Activated CD4-positive, alpha-beta T cell treated with anti-CD3 and anti-CD28 coated beads, Interleukin-10, Interleukin-2, amounts not matched to agents 100 ng/mL and 50 ng/mL, durations not matched to agents 16 hours and 8 hours (primary cell): ENCODE measurements at regions not wholly inside any gene's neighbourhood (a gene's known extent, or its start where the extent isn't known, plus 50 kb on each side); places are given as distances from the start of the nearest gene placed in this dataset.
"Not testable (repeated sequence)": the region's sequence is repeated elsewhere in the genome, so short reads cannot be mapped to it uniquely, and the experiment has no call there.

Source experiments
- DNase-seq: peaks from one replicate; pipeline ENCODE4 v3.0.0-alpha.2; 2020

GRCh38 chr15:29648415-29648814 lies 173.9 kb downstream of the TJP1 start:
- not testable (repeated sequence) for DNase-seq

GRCh38 chr15:29645841-29646240 lies 176.4 kb downstream of the TJP1 start:
- DNase-seq, result no peak

- DNase-seq, result not testable (repeated sequence)
These were observed 177.9 kb downstream of the TJP1 start for GRCh38 chr15:29644361-29644760.

GRCh38 chr15:29638781-29639180 lies 183.5 kb downstream of the TJP1 start:
- no peak for DNase-seq

GRCh38 chr15:29638011-29638410 lies 184.3 kb downstream of the TJP1 start:
- DNase-seq, result no peak

- DNase-seq, result no peak
These were observed 184.7 kb downstream of the TJP1 start for GRCh38 chr15:29637555-29637954.

- no peak for DNase-seq
These were observed 185.3 kb downstream of the TJP1 start for GRCh38 chr15:29636921-29637320.

GRCh38 chr15:29636140-29636539 lies 186.1 kb downstream of the TJP1 start:
- DNase-seq, result no peak

GRCh38 chr15:29635513-29636098 lies 186.7 kb downstream of the TJP1 start:
- DNase-seq, result no peak

GRCh38 chr15:29633971-29634370 lies 188.3 kb downstream of the TJP1 start:
- no peak for DNase-seq

- no peak for DNase-seq
These were observed 189.4 kb downstream of the TJP1 start for GRCh38 chr15:29632671-29633406.

- no peak for DNase-seq
These were observed 190.9 kb downstream of the TJP1 start for GRCh38 chr15:29631076-29632070.

- DNase-seq, result no peak
These were observed 198.0 kb downstream of the TJP1 start for GRCh38 chr15:29624271-29624670.

- no peak for DNase-seq
These were observed 199.1 kb downstream of the TJP1 start for GRCh38 chr15:29623116-29623639.

GRCh38 chr15:29622637-29623036 lies 199.6 kb downstream of the TJP1 start:
- DNase-seq, result no peak

- no peak for DNase-seq
These were observed 200.7 kb downstream of the TJP1 start for GRCh38 chr15:29621616-29622015.

GRCh38 chr15:29618586-29618985 lies 203.7 kb downstream of the TJP1 start:
- DNase-seq, result no peak

- DNase-seq, result no peak
These were observed 205.8 kb downstream of the TJP1 start for GRCh38 chr15:29616512-29616911.

GRCh38 chr15:29615791-29616190 lies 206.5 kb downstream of the TJP1 start:
- no peak for DNase-seq

GRCh38 chr15:29613951-29614382 lies 208.3 kb downstream of the TJP1 start:
- no peak for DNase-seq

- DNase-seq, result no peak
These were observed 209.6 kb downstream of the TJP1 start for GRCh38 chr15:29612701-29613100.

- DNase-seq, result no peak
These were observed 210.2 kb downstream of the TJP1 start for GRCh38 chr15:29612096-29612495.

GRCh38 chr15:29611057-29611456 lies 211.2 kb downstream of the TJP1 start:
- no peak for DNase-seq
